ENCODE measurements at regions not wholly inside any gene's neighbourhood (a gene's known extent, or its start where the extent isn't known, plus 50 kb on each side); places are given as distances from the start of the nearest gene placed in this dataset.

GRCh38 chr7:54615-55014 lies 137.8 kb upstream of the FAM20C start:
- TF ChIP-seq CTCF (conservative IDR thresholded peaks at IDR 0.05; ENCODE audit: low read depth in 2 of 2), result no peak
- TF ChIP-seq JUNB (IDR thresholded peaks at IDR 0.05; ENCODE audit: unreplicated experiment), result no peak
- no peak for TF ChIP-seq EZH2 (IDR thresholded peaks at IDR 0.05; ENCODE audit: low read depth, unreplicated experiment)
- TF ChIP-seq REST (IDR thresholded peaks at IDR 0.05; ENCODE audit: unreplicated experiment), result no peak
- no peak for TF ChIP-seq POLR2AphosphoS5 (IDR thresholded peaks at IDR 0.05; ENCODE audit: low read depth)
- no peak for TF ChIP-seq EZH2phosphoT487 (IDR thresholded peaks at IDR 0.05; ENCODE audit: unreplicated experiment)
- no peak for TF ChIP-seq STAT1 (IDR thresholded peaks at IDR 0.05; ENCODE audit: unreplicated experiment)
- no peak for TF ChIP-seq ETS1 (IDR thresholded peaks at IDR 0.05)
- TF ChIP-seq ZNF114 (CRISPR knock-in tag; IDR thresholded peaks at IDR 0.05), result no peak
- no peak for TF ChIP-seq NANOG (IDR thresholded peaks at IDR 0.05; ENCODE audit: borderline replicate concordance)
- no peak for TF ChIP-seq CREB1 (CRISPR knock-in tag; IDR thresholded peaks at IDR 0.05; ENCODE audit: low read depth)
- no peak for TF ChIP-seq ZNF462 (CRISPR knock-in tag; IDR thresholded peaks at IDR 0.05)

Measured in GM23338 (cell line).